ENCODE measurements at regions not wholly inside any gene's neighbourhood (a gene's known extent, or its start where the extent isn't known, plus 50 kb on each side); places are given as distances from the start of the nearest gene placed in this dataset.

DNA sequence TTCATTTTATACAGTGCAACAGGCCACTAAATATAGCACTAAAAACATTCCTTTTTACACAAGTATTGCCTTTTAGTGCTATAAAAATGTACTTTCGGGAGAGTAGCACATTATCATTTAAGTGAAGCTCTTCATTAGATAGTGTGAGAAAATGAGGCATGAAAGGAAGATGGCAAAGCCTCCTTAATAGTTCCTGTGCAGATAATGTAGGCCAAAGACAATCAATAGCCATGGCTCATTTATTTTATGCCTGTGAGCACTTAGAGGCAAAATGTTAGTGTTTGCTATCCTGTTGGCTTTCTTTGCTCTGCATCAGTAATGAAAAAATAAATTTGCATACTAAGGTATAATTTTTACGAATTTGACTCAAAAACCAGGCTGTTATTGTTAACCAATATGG lies 929.5 kb upstream of the C9orf72 start:
- TF ChIP-seq, protein P1, sequence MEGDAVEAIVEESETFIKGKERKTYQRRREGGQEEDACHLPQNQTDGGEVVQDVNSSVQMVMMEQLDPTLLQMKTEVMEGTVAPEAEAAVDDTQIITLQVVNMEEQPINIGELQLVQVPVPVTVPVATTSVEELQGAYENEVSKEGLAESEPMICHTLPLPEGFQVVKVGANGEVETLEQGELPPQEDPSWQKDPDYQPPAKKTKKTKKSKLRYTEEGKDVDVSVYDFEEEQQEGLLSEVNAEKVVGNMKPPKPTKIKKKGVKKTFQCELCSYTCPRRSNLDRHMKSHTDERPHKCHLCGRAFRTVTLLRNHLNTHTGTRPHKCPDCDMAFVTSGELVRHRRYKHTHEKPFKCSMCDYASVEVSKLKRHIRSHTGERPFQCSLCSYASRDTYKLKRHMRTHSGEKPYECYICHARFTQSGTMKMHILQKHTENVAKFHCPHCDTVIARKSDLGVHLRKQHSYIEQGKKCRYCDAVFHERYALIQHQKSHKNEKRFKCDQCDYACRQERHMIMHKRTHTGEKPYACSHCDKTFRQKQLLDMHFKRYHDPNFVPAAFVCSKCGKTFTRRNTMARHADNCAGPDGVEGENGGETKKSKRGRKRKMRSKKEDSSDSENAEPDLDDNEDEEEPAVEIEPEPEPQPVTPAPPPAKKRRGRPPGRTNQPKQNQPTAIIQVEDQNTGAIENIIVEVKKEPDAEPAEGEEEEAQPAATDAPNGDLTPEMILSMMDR (IDR thresholded peaks at IDR 0.05): no peak
- TF ChIP-seq POLR2A (IDR thresholded peaks at IDR 0.05): no peak

Measured in testis (tissue), 2 donors.